T-cell (primary cell): ENCODE measurements at regions not wholly inside any gene's neighbourhood (a gene's known extent, or its start where the extent isn't known, plus 50 kb on each side); places are given as distances from the start of the nearest gene placed in this dataset.

Source experiments
- ATAC-seq, 4 experiments: fragments of 200-7000 bp in 3 of 4; fragments of 150-1000 bp in 1 of 4; cut with Tn5 transposase; replicated peaks in 1 of 4; 1 replicate in 3 of 4; 2 replicates in 1 of 4; pipeline ENCODE4 v1.10.0; 2021; ENCODE audit warnings: moderate library complexity in 3 of 4, mild to moderate bottlenecking in 2 of 4, moderate number of reproducible peaks in 1 of 4
- CTCF ChIA-PET, 2 donors: fragments of 300-600 bp; sonication (Branson Sonifier 250); formaldehyde crosslinking; loops; one replicate each; lab custom pipeline; 2022; ENCODE audit warnings: antibody characterized with exemption in 2 of 2; lab: Charles Lee
- POLR2A ChIA-PET, 2 donors: fragments of 300-600 bp; sonication (Branson Sonifier 250); formaldehyde crosslinking; loops; one replicate each; lab custom pipeline; 2022; ENCODE audit warnings: antibody characterized with exemption in 2 of 2; lab: Charles Lee
- DNase-seq, 35 experiments: peaks; one replicate each; pipeline versions ENCODE4 v3.0.0 to v3.0.0-alpha.2; 2013 to 2023
- H3K27ac ChIP-seq: one replicate; pipeline ENCODE4 v1.5.1; 2013; ENCODE audit warnings: low read length
- H3K27me3 ChIP-seq, 2 experiments: replicated peaks in 1 of 2; 1 replicate in 1 of 2; 2 replicates in 1 of 2; pipeline versions ENCODE4 v1.6.1 to v1.7.0; 2013; ENCODE audit warnings: low read length in 1 of 2, mixed read lengths in 1 of 2; ENCODE audit not compliant: control insufficient read depth in 2 of 2, insufficient read depth in 2 of 2; ENCODE audit errors: extremely low read depth in 1 of 2
- H3K36me3 ChIP-seq, 2 donors: 1 replicate in 1 of 2; 2 replicates in 1 of 2; pipeline versions ENCODE4 v1.6.1 to v1.7.0; 2013; ENCODE audit warnings: low read length in 1 of 2; ENCODE audit not compliant: control insufficient read depth in 2 of 2, insufficient read depth in 1 of 2; ENCODE audit errors: extremely low read depth in 1 of 2
- H3K4me1 ChIP-seq, 2 experiments: 1 replicate in 1 of 2; 2 replicates in 1 of 2; pipeline versions ENCODE4 v1.6.1 to v1.7.0; 2013; ENCODE audit warnings: low read length in 2 of 2, mixed read lengths in 1 of 2; ENCODE audit not compliant: insufficient read depth in 2 of 2, control insufficient read depth in 1 of 2; ENCODE audit errors: extremely low read depth in 1 of 2
- H3K4me3 ChIP-seq, 2 donors: 1 replicate in 1 of 2; 2 replicates in 1 of 2; pipeline versions ENCODE4 v1.5.1 to v1.7.0; 2013; ENCODE audit warnings: mild to moderate bottlenecking in 2 of 2, low read length in 1 of 2, moderate library complexity in 1 of 2; ENCODE audit not compliant: control insufficient read depth in 1 of 2; ENCODE audit errors: extremely low read depth in 1 of 2
- H3K9me3 ChIP-seq: 2 replicates; pipeline ENCODE4 v1.7.0; 2013
- H3K27ac Mint-ChIP-seq, 2 donors: one replicate each; pipeline ENCODE4 v1.8.0; 2020 to 2021; ENCODE audit warnings: mild to moderate bottlenecking in 2 of 2, mixed read lengths in 2 of 2
- H3K27me3 Mint-ChIP-seq, 2 donors: one replicate each; pipeline ENCODE4 v1.8.0; 2021 to 2022; ENCODE audit warnings: mixed read lengths in 2 of 2
- H3K36me3 Mint-ChIP-seq: one replicate; pipeline ENCODE4 v1.8.0; 2021; ENCODE audit warnings: mixed read lengths
- H3K4me1 Mint-ChIP-seq, 3 donors: one replicate each; pipeline ENCODE4 v1.8.0; 2020 to 2022; ENCODE audit warnings: mixed read lengths in 3 of 3, mild to moderate bottlenecking in 1 of 3
- H3K4me3 Mint-ChIP-seq, 3 donors: one replicate each; pipeline ENCODE4 v1.8.0; 2020 to 2022; ENCODE audit warnings: mild to moderate bottlenecking in 3 of 3, mixed read lengths in 3 of 3, moderate library complexity in 3 of 3
- H3K9me3 Mint-ChIP-seq, 3 donors: one replicate each; pipeline ENCODE4 v1.8.0; 2020 to 2022; ENCODE audit warnings: mixed read lengths in 3 of 3
- WGBS: methylation state at CpG from one replicate; pipeline ENCODE4 v1.1.5; 2013; ENCODE audit warnings: missing lambda C conversion rate; ENCODE audit not compliant: insufficient coverage; 5-methylcytosine and 5-hydroxymethylcytosine counted together

GRCh38 chr2:228866781-228867180 is 404.3 kb downstream of the PID1 start:
- peaks cover 10 to 29% (median 17%) of the 10 kb centered on the region in 3 donors for H3K9me3 Mint-ChIP-seq
- no peak overlapping the region for H3K27ac ChIP-seq
- no peaks in the 10 kb centered on the region for H3K36me3 Mint-ChIP-seq
- no peak overlapping the region for H3K4me3 Mint-ChIP-seq
- no peaks in the 10 kb centered on the region for H3K4me1 Mint-ChIP-seq
- H3K9me3 ChIP-seq = no peaks in the 10 kb centered on the region
- H3K4me3 ChIP-seq = no peak overlapping the region
- no peaks in the 10 kb centered on the region for H3K27me3 Mint-ChIP-seq
- ChIA-PET CTCF (no interaction called here), POLR2A (no interaction called here)
- no peak overlapping the region for H3K27ac Mint-ChIP-seq
- H3K36me3 ChIP-seq = no peaks in the 10 kb centered on the region
- H3K4me1 ChIP-seq = no peaks in the 10 kb centered on the region
- no peak for DNase-seq
- H3K27me3 ChIP-seq = no peaks in the 10 kb centered on the region
- WGBS = 83% methylated on average over 1 of the region's 2 CpGs
- ATAC-seq = no peak

- no peak overlapping the region for H3K27ac Mint-ChIP-seq
- H3K4me3 ChIP-seq = no peak overlapping the region
- POLR2A ChIA-PET = no interaction called here
- DNase-seq (no peak), ATAC-seq (no peak)
- H3K27me3 Mint-ChIP-seq = no peaks in the 10 kb centered on the region
- no peaks in the 10 kb centered on the region for H3K4me1 Mint-ChIP-seq
- CTCF ChIA-PET = no interaction called here
- H3K36me3 Mint-ChIP-seq = no peaks in the 10 kb centered on the region
- no peaks in the 10 kb centered on the region for H3K4me1 ChIP-seq
- no peak overlapping the region for H3K4me3 Mint-ChIP-seq
- no peaks in the 10 kb centered on the region for H3K36me3 ChIP-seq
- no peak overlapping the region for H3K27ac ChIP-seq
- peaks cover 10 to 29% (median 17%) of the 10 kb centered on the region in 3 donors for H3K9me3 Mint-ChIP-seq
- 53% methylated on average over 2 of the region's 2 CpGs for WGBS
- H3K27me3 ChIP-seq = no peaks in the 10 kb centered on the region
- no peaks in the 10 kb centered on the region for H3K9me3 ChIP-seq
Observed at GRCh38 chr2:228866044-228866443, 405.0 kb downstream of the PID1 start.

- H3K4me3 ChIP-seq = no peak overlapping the region
- no peaks in the 10 kb centered on the region for H3K4me1 ChIP-seq
- H3K27ac Mint-ChIP-seq = no peak overlapping the region
- H3K27me3 ChIP-seq = no peaks in the 10 kb centered on the region
- H3K27me3 Mint-ChIP-seq = no peaks in the 10 kb centered on the region
- H3K36me3 ChIP-seq = no peaks in the 10 kb centered on the region
- no CpG with 5 or more reads among the region's 3 CpGs for WGBS
- H3K36me3 Mint-ChIP-seq = no peaks in the 10 kb centered on the region
- no peaks in the 10 kb centered on the region for H3K4me1 Mint-ChIP-seq
- POLR2A ChIA-PET = no interaction called here
- no peak for ATAC-seq
- H3K9me3 ChIP-seq = no peaks in the 10 kb centered on the region
- DNase-seq = no peak
- H3K9me3 Mint-ChIP-seq = peaks cover 10 to 24% (median 12%) of the 10 kb centered on the region in 3 donors
- CTCF ChIA-PET = no interaction called here
- H3K4me3 Mint-ChIP-seq = no peak overlapping the region
- no peak overlapping the region for H3K27ac ChIP-seq
Observed at GRCh38 chr2:228864131-228864530, 407.0 kb downstream of the PID1 start.

GRCh38 chr2:228860601-228861285 is 410.3 kb downstream of the PID1 start:
- no CpG with 5 or more reads among the region's 5 CpGs for WGBS
- no peaks in the 10 kb centered on the region for H3K36me3 Mint-ChIP-seq
- H3K9me3 Mint-ChIP-seq = peaks cover 14 to 27% (median 17%) of the 10 kb centered on the region in 3 donors
- no peaks in the 10 kb centered on the region for H3K36me3 ChIP-seq
- no peaks in the 10 kb centered on the region for H3K4me1 Mint-ChIP-seq
- H3K4me1 ChIP-seq = no peaks in the 10 kb centered on the region
- DNase-seq = no peak
- H3K4me3 ChIP-seq = no peak overlapping the region
- no peaks in the 10 kb centered on the region for H3K9me3 ChIP-seq
- H3K27me3 Mint-ChIP-seq = no peaks in the 10 kb centered on the region
- no peak overlapping the region for H3K27ac Mint-ChIP-seq
- no peak overlapping the region for H3K27ac ChIP-seq
- CTCF ChIA-PET = no interaction called here
- POLR2A ChIA-PET = no interaction called here
- ATAC-seq = no peak
- no peak overlapping the region for H3K4me3 Mint-ChIP-seq
- H3K27me3 ChIP-seq = no peaks in the 10 kb centered on the region

GRCh38 chr2:228853151-228853550 is 417.9 kb downstream of the PID1 start:
- Histone ChIP-seq H3K36me3 (no peaks in the 10 kb centered on the region), H3K4me3 (no peak overlapping the region), H3K4me1 (no peaks in the 10 kb centered on the region), H3K9me3 (no peaks in the 10 kb centered on the region), H3K27me3 (no peaks in the 10 kb centered on the region), H3K27ac (no peak overlapping the region)
- ChIA-PET POLR2A (no interaction called here), CTCF (no interaction called here)
- ATAC-seq (no peak), DNase-seq (no peak)
- WGBS = 72% methylated on average over 5 of the region's 7 CpGs
- Mint-ChIP-seq H3K4me1 (no peaks in the 10 kb centered on the region), H3K27ac (no peak overlapping the region), H3K4me3 (no peak overlapping the region), H3K36me3 (no peaks in the 10 kb centered on the region), H3K9me3 (peaks cover 7 to 17% (median 9%) of the 10 kb centered on the region in 3 donors), H3K27me3 (no peaks in the 10 kb centered on the region)

GRCh38 chr2:228848638-228849037 is 422.4 kb downstream of the PID1 start:
- H3K27me3 ChIP-seq = no peaks in the 10 kb centered on the region
- no peaks in the 10 kb centered on the region for H3K36me3 Mint-ChIP-seq
- POLR2A ChIA-PET = no interaction called here
- no peak overlapping the region for H3K27ac Mint-ChIP-seq
- H3K36me3 ChIP-seq = no peaks in the 10 kb centered on the region
- ATAC-seq = no peak
- CTCF ChIA-PET = no interaction called here
- H3K9me3 ChIP-seq = no peaks in the 10 kb centered on the region
- H3K4me3 Mint-ChIP-seq = no peak overlapping the region
- H3K4me1 ChIP-seq = no peaks in the 10 kb centered on the region
- 69% methylated on average over 3 of the region's 5 CpGs for WGBS
- DNase-seq = no peak
- no peaks in the 10 kb centered on the region for H3K27me3 Mint-ChIP-seq
- H3K9me3 Mint-ChIP-seq = peaks cover 0 to 5% (median 4%) of the 10 kb centered on the region in 3 donors
- no peaks in the 10 kb centered on the region for H3K4me1 Mint-ChIP-seq
- no peak overlapping the region for H3K4me3 ChIP-seq
- H3K27ac ChIP-seq = no peak overlapping the region

GRCh38 chr2:228847684-228848083 is 423.4 kb downstream of the PID1 start:
- peaks cover 0 to 5% (median 4%) of the 10 kb centered on the region in 3 donors for H3K9me3 Mint-ChIP-seq
- DNase-seq (no peak), ATAC-seq (no peak)
- H3K27me3 Mint-ChIP-seq = no peaks in the 10 kb centered on the region
- no peak overlapping the region for H3K4me3 ChIP-seq
- no peaks in the 10 kb centered on the region for H3K4me1 ChIP-seq
- H3K4me1 Mint-ChIP-seq = no peaks in the 10 kb centered on the region
- ChIA-PET POLR2A (no interaction called here), CTCF (no interaction called here)
- no CpG with 5 or more reads among the region's 1 CpG for WGBS
- no peak overlapping the region for H3K4me3 Mint-ChIP-seq
- H3K27ac Mint-ChIP-seq = no peak overlapping the region
- H3K36me3 Mint-ChIP-seq = no peaks in the 10 kb centered on the region
- H3K27me3 ChIP-seq = no peaks in the 10 kb centered on the region
- H3K36me3 ChIP-seq = no peaks in the 10 kb centered on the region
- no peaks in the 10 kb centered on the region for H3K9me3 ChIP-seq
- H3K27ac ChIP-seq = no peak overlapping the region
